ENCODE measurements at regions not wholly inside any gene's neighbourhood (a gene's known extent, or its start where the extent isn't known, plus 50 kb on each side); places are given as distances from the start of the nearest gene placed in this dataset.

DNA sequence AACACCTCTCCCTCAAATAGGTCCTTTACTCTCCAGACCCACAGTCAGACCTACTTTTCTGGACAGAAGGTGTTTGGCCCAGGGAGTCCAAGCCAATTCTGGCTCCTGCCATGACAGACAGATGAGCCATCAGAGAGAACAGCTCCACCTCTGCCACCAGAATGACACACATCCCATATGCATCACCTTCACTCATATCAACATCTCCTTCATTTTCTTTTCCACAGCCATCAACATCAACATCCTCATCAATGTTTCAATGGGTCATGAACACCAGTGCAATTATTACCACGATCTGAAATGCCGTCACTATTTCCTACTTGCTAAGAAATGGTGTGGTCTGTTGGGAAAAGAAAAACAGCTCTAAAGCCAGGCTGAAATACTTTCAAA is 67.9 kb downstream of the CCDC71L start:
- DNase-seq (ENCODE audit: low read depth, low spot score) (no peak), FAIRE-seq (no peak)
- dilution Hi-C loops (cut with MboI; ENCODE audit: extremely low pct_ligation_motif_present, low sequenced_read_pairs) = no loop called here
- Histone ChIP-seq H3K4me1 (ENCODE audit: control insufficient read depth, extremely low read depth, insufficient read depth, low read length) (no peaks in the 10 kb centered on the region), H3K79me2 (ENCODE audit: control insufficient read depth, insufficient read depth, low read length) (no peaks in the 10 kb centered on the region), H3K9me3 (ENCODE audit: control insufficient read depth, low read depth, low read length) (no peaks in the 10 kb centered on the region), H4K20me1 (ENCODE audit: control insufficient read depth, extremely low read depth, insufficient read depth, low read length) (no peaks in the 10 kb centered on the region), H3K9me1 (ENCODE audit: control insufficient read depth, extremely low read depth, insufficient read depth, low read length) (peaks cover 4% of the 10 kb centered on the region), H3K27ac (ENCODE audit: control insufficient read depth, insufficient read depth, low read length) (no peak overlapping the region), H3K27me3 (ENCODE audit: control insufficient read depth, extremely low read depth, insufficient read depth, low read length) (peaks cover 3% of the 10 kb centered on the region), H3K4me3 (ENCODE audit: control insufficient read depth in 2 of 3, extremely low read depth in 1 of 3, insufficient read depth in 2 of 3, low read depth in 1 of 3, low read length in 3 of 3) (no peak overlapping the region), H3K36me3 (ENCODE audit: control insufficient read depth in 2 of 2, extremely low read depth in 1 of 2, insufficient read depth in 2 of 2, low read length in 2 of 2) (no peaks in the 10 kb centered on the region), H3K4me2 (ENCODE audit: control insufficient read depth, extremely low read depth, insufficient read depth, low read depth, low read length) (no peak overlapping the region), H2AFZ (ENCODE audit: control insufficient read depth, low read length) (no peak overlapping the region), H3K9ac (ENCODE audit: control insufficient read depth, extremely low read depth, insufficient read depth, low read length) (no peak overlapping the region)
- no peak for TF ChIP-seq EZH2 (IDR thresholded peaks at IDR 0.05; ENCODE audit: low read length)
- no peak for TF ChIP-seq CTCF (optimal IDR thresholded peaks at IDR 0.05 in 1 of 3, IDR thresholded peaks at IDR 0.05 in 1 of 3, conservative IDR thresholded peaks at IDR 0.05 in 1 of 3; ENCODE audit: extremely low read depth in 1 of 3, insufficient read depth in 2 of 3, low read length in 3 of 3)

DNA sequence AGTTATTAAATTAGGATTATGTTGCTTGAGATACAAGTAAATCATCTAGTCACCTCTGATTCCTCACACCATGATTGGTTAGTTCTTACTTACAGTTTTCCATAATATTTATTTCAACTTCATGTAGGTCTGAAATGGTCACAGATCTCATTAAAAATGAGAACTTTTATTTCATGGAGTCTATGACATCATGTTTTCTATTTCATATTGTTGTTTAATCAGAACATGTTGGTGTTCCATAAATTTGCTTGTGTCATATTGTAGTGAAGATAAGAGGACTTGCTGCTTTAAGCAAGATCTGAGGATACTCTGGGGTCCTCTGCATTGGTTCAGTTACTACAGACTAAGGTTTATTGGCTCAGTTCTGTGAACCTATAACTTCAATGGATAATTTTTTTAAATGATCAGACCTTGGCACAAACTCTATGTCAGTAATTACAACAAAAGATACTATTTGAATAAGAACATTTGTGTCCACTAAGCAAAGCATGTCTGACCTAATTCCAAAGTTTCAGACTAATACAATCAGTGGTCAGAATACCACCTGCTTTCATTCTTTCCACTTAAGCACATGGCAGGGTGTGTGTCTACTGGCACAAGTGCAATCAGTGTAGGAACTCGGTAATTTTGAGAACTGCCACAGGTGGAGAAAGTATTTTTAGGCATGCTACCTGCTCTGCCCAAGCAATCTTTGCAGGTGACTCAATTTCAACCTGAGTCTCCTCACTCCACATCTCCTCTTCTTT is 68.5 kb downstream of the CCDC71L start:
- Histone ChIP-seq H3K4me3 (ENCODE audit: control insufficient read depth in 2 of 3, extremely low read depth in 1 of 3, insufficient read depth in 2 of 3, low read depth in 1 of 3, low read length in 3 of 3) (no peak overlapping the region), H3K4me2 (ENCODE audit: control insufficient read depth, extremely low read depth, insufficient read depth, low read depth, low read length) (no peak overlapping the region), H2AFZ (ENCODE audit: control insufficient read depth, low read length) (no peak overlapping the region), H3K9me3 (ENCODE audit: control insufficient read depth, low read depth, low read length) (no peaks in the 10 kb centered on the region), H3K9ac (ENCODE audit: control insufficient read depth, extremely low read depth, insufficient read depth, low read length) (no peak overlapping the region), H3K27me3 (ENCODE audit: control insufficient read depth, extremely low read depth, insufficient read depth, low read length) (peaks cover 3% of the 10 kb centered on the region), H3K27ac (ENCODE audit: control insufficient read depth, insufficient read depth, low read length) (no peak overlapping the region), H3K4me1 (ENCODE audit: control insufficient read depth, extremely low read depth, insufficient read depth, low read length) (no peaks in the 10 kb centered on the region), H3K9me1 (ENCODE audit: control insufficient read depth, extremely low read depth, insufficient read depth, low read length) (peaks cover 4% of the 10 kb centered on the region), H4K20me1 (ENCODE audit: control insufficient read depth, extremely low read depth, insufficient read depth, low read length) (no peaks in the 10 kb centered on the region), H3K36me3 (ENCODE audit: control insufficient read depth in 2 of 2, extremely low read depth in 1 of 2, insufficient read depth in 2 of 2, low read length in 2 of 2) (no peaks in the 10 kb centered on the region), H3K79me2 (ENCODE audit: control insufficient read depth, insufficient read depth, low read length) (no peaks in the 10 kb centered on the region)
- no peak for TF ChIP-seq EZH2 (IDR thresholded peaks at IDR 0.05; ENCODE audit: low read length)
- TF ChIP-seq CTCF (optimal IDR thresholded peaks at IDR 0.05 in 1 of 3, IDR thresholded peaks at IDR 0.05 in 1 of 3, conservative IDR thresholded peaks at IDR 0.05 in 1 of 3; ENCODE audit: extremely low read depth in 1 of 3, insufficient read depth in 2 of 3, low read length in 3 of 3) = no peak
- dilution Hi-C loops (cut with MboI; ENCODE audit: extremely low pct_ligation_motif_present, low sequenced_read_pairs) = no loop called here
- DNase-seq (ENCODE audit: low read depth, low spot score) (no peak), FAIRE-seq (no peak)
